Kidney (tissue), 13 donors: ENCODE measurements at regions not wholly inside any gene's neighbourhood (a gene's known extent, or its start where the extent isn't known, plus 50 kb on each side); places are given as distances from the start of the nearest gene placed in this dataset.
A peak's percentile ranks its signal among the peaks of the same experiment; 100 is the strongest.

Experiments used
- DNase-seq, 5 donors: peaks; one replicate each; pipeline ENCODE4 v3.0.0-alpha.2; 2013 to 2020
- FAIRE-seq: peaks from 2 replicates; lab custom pipeline; 2012; peaks lifted over from hg19 to GRCh38; lab: Jason Lieb, UNC
- H3K27ac ChIP-seq, 2 donors: one replicate each; pipeline ENCODE4 v1.7.0; 2013; ENCODE audit warnings: low read depth in 2 of 2, low read length in 2 of 2, inconsistent platforms in 1 of 2
- H3K27me3 ChIP-seq: one replicate; pipeline ENCODE4 v1.7.1; 2013; ENCODE audit warnings: low read length, inconsistent platforms; ENCODE audit not compliant: control insufficient read depth, insufficient read depth
- H3K36me3 ChIP-seq, 3 donors: one replicate each; pipeline versions ENCODE4 v1.7.0 to v1.7.1; 2013; ENCODE audit warnings: low read length in 3 of 3, control low read depth in 1 of 3, inconsistent platforms in 1 of 3; ENCODE audit not compliant: insufficient read depth in 3 of 3, control insufficient read depth in 2 of 3
- H3K4me1 ChIP-seq, 3 donors: one replicate each; pipeline versions ENCODE4 v1.7.0 to v1.7.1; 2013; ENCODE audit warnings: low read length in 3 of 3, inconsistent platforms in 1 of 3, low read depth in 1 of 3; ENCODE audit not compliant: control insufficient read depth in 2 of 3, insufficient read depth in 2 of 3
- H3K4me3 ChIP-seq, 3 donors: one replicate each; pipeline versions ENCODE4 v1.7.0 to v1.8.1; 2013; ENCODE audit warnings: low read length in 3 of 3, control low read depth in 1 of 3, inconsistent platforms in 1 of 3
- H3K9ac ChIP-seq, 3 donors: one replicate each; pipeline versions ENCODE4 v1.7.0 to v1.7.1; 2013; ENCODE audit warnings: low read length in 3 of 3, control low read depth in 1 of 3, inconsistent platforms in 1 of 3
- H3K9me3 ChIP-seq, 3 donors: one replicate each; pipeline versions ENCODE4 v1.7.0 to v1.7.1; 2013; ENCODE audit warnings: low read length in 3 of 3, control low read depth in 1 of 3, inconsistent platforms in 1 of 3; ENCODE audit not compliant: control insufficient read depth in 2 of 3, insufficient read depth in 1 of 3
- CTCF ChIP-seq: IDR thresholded peaks from 3 replicates; pipeline ENCODE4 v1.5.1; 2012; ENCODE audit warnings: mild to moderate bottlenecking, moderate library complexity, borderline replicate concordance; ENCODE audit not compliant: insufficient read depth; ENCODE audit errors: extremely low read depth
- intact Hi-C: fragments of 100-400 bp; cut with DNase I; formaldehyde crosslinking; loops from one replicate; pipeline ENCODE4 v1.11.1; 2022
- donor health status: control.
- donor health status: control.
- donor health status: control.
- donor health status: control.
- donor health status: control.
- donor health status: DM: yes; HTN: yes; CAD: no.
- donor health status: Normal renal cell carcinoma (clear cell type).

GRCh38 chr3:25044762-25045710 lies 383.0 kb upstream of the RARB start:
- no peak for FAIRE-seq
- no peak for TF ChIP-seq CTCF
- H3K36me3 ChIP-seq, result no peaks in the 10 kb centered on the region
- no peaks in the 10 kb centered on the region for H3K9me3 ChIP-seq
- H3K4me3 ChIP-seq, result no peak overlapping the region
- peak in 3 of 5 donors; percentile 45 to 81 (median 70) for DNase-seq
- no peaks in the 10 kb centered on the region for H3K4me1 ChIP-seq
- no peaks in the 10 kb centered on the region for H3K27me3 ChIP-seq
- intact Hi-C loops, result no loop called here
- no peak overlapping the region for H3K27ac ChIP-seq
- no peak overlapping the region for H3K9ac ChIP-seq

GRCh38 chr3:25046911-25047771 lies 380.9 kb upstream of the RARB start:
- intact Hi-C loops, result no loop called here
- no peak for TF ChIP-seq CTCF
- no peaks in the 10 kb centered on the region for H3K36me3 ChIP-seq
- FAIRE-seq, result no peak
- H3K4me3 ChIP-seq, result no peak overlapping the region
- no peak overlapping the region for H3K9ac ChIP-seq
- no peak overlapping the region for H3K27ac ChIP-seq
- no peaks in the 10 kb centered on the region for H3K27me3 ChIP-seq
- H3K4me1 ChIP-seq, result no peaks in the 10 kb centered on the region
- DNase-seq, result no peak
- no peaks in the 10 kb centered on the region for H3K9me3 ChIP-seq

GRCh38 chr3:25049304-25049703 lies 378.8 kb upstream of the RARB start:
- intact Hi-C loops, result no loop called here
- no peak for TF ChIP-seq CTCF
- DNase-seq (no peak), FAIRE-seq (no peak)
- no peak overlapping the region for H3K4me3 ChIP-seq
- H3K27me3 ChIP-seq, result no peaks in the 10 kb centered on the region
- H3K4me1 ChIP-seq, result no peaks in the 10 kb centered on the region
- H3K36me3 ChIP-seq, result no peaks in the 10 kb centered on the region
- no peak overlapping the region for H3K27ac ChIP-seq
- H3K9me3 ChIP-seq, result no peaks in the 10 kb centered on the region
- H3K9ac ChIP-seq, result no peak overlapping the region
